SK-N-MC (cell line): ENCODE measurements at regions not wholly inside any gene's neighbourhood (a gene's known extent, or its start where the extent isn't known, plus 50 kb on each side); places are given as distances from the start of the nearest gene placed in this dataset.

Experiments
- DNase-seq: peaks from one replicate; pipeline ENCODE4 v3.0.0-alpha.2; 2011; ENCODE audit warnings: low read depth, low spot score
- H3K27ac ChIP-seq: fragments of 200-600 bp; sonication (generic); 2 replicates; pipeline ENCODE4 v1.5.1; 2016; ENCODE audit warnings: mixed run types
- H3K36me3 ChIP-seq: fragments of 200-600 bp; sonication (generic); 2 replicates; pipeline ENCODE4 v1.6.1; 2017; ENCODE audit warnings: antibody characterized with exemption, low read length, mixed read lengths; ENCODE audit not compliant: insufficient read depth
- H3K4me3 ChIP-seq: fragments of 200-600 bp; sonication (generic); 2 replicates; pipeline ENCODE4 v1.5.1; 2016
- H3K9ac ChIP-seq: fragments of 200-600 bp; sonication (generic); 2 replicates; pipeline ENCODE4 v1.8.0; 2017; ENCODE audit warnings: mixed run types, mixed read lengths; ENCODE audit not compliant: insufficient read length
- H3K9me3 ChIP-seq: fragments of 200-600 bp; sonication (generic); 2 replicates; pipeline ENCODE4 v1.6.1; 2017; ENCODE audit warnings: low read depth, mild to moderate bottlenecking, antibody characterized with exemption, low read length, moderate library complexity, mixed read lengths
- EZH2 ChIP-seq: fragments of 200-600 bp; sonication (generic); IDR thresholded peaks from one replicate; pipeline ENCODE4 v1.6.1; 2017; ENCODE audit warnings: antibody characterized with exemption
- FOXP2 ChIP-seq: optimal IDR thresholded peaks from 2 replicates; pipeline ENCODE3; 2011; ENCODE audit warnings: mild to moderate bottlenecking, moderate library complexity; ENCODE audit not compliant: insufficient read depth; ENCODE audit errors: extremely low read length, control extremely low read depth
- POLR2AphosphoS5 ChIP-seq: IDR thresholded peaks from 2 replicates; pipeline ENCODE4 v1.6.1; 2012; ENCODE audit warnings: mild to moderate bottlenecking, low read depth, low read length, borderline replicate concordance

DNA sequence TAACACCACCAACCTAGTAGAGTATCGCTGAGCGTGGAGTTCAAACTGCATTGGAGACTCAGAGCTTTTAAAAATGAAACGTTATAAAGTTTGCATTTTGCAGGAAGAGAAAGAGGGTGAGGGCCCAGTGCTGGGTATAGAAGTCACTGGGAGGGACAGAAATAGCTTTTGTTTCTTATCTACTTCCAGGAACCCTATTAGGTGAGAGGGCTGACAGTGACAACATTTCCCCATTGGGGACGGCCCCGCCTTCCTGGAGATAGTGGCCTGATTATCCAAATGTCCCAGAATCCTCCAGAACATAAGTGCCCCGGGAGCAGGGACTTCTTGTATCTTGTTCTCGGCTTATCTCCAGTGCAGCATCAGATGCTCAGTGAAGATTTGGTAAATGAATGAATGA, 574.9 kb downstream of the PTPRU start:
- Histone ChIP-seq H3K4me3 (no peak overlapping the region), H3K27ac (no peak overlapping the region), H3K36me3 (no peaks in the 10 kb centered on the region), H3K9me3 (no peaks in the 10 kb centered on the region), H3K9ac (no peak overlapping the region)
- no peak for DNase-seq
- no peak for TF ChIP-seq FOXP2
- no peak for TF ChIP-seq EZH2
- TF ChIP-seq POLR2AphosphoS5, result no peak

- no peak for DNase-seq
- no peak overlapping the region for H3K9ac ChIP-seq
- H3K36me3 ChIP-seq, result no peaks in the 10 kb centered on the region
- no peak overlapping the region for H3K27ac ChIP-seq
- no peak overlapping the region for H3K4me3 ChIP-seq
- no peaks in the 10 kb centered on the region for H3K9me3 ChIP-seq
- TF ChIP-seq POLR2AphosphoS5 (no peak), FOXP2 (no peak), EZH2 (no peak)
Measured at GRCh38 chr1:29810121-29811120, 574.1 kb downstream of the PTPRU start.

DNA sequence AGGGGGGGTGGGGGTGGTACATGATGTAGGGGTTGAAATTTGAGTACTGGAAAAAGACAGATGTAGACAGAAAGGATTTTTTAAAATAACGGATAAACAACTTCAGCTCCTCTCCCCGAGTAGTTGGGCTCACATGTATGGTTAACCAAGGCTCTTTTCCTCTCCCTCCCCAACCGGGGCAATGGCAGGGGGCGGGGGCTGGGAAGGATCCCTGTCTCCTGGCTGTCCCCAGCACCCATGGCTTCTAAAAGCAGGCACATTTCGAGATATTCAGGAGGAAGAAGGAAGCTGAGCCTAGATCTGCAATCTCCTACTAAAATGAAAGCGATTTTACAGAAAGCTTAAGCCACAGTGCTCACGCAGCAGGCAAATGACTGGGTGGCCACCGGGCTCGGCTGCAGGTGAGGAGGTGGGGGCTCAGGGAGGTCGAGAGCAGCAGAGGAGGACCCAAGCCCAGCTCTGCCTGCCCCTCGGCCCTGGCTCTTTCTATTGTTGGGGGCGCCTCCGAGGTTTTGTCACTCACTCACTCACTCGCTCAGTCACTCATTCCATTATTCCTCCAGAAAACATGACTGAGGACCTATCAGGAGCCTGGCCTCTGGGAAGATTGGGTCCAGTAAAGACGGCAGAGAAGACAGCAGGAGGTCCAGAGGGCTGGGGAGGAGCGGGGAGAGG, 573.3 kb downstream of the PTPRU start:
- H3K36me3 ChIP-seq, result no peaks in the 10 kb centered on the region
- no peak overlapping the region for H3K9ac ChIP-seq
- no peak overlapping the region for H3K27ac ChIP-seq
- no peak overlapping the region for H3K4me3 ChIP-seq
- no peaks in the 10 kb centered on the region for H3K9me3 ChIP-seq
- TF ChIP-seq POLR2AphosphoS5 (no peak), FOXP2 (no peak), EZH2 (no peak)
- no peak for DNase-seq

GRCh38 chr1:29808141-29808995, 572.0 kb downstream of the PTPRU start:
- DNase-seq, result no peak
- Histone ChIP-seq H3K9me3 (no peaks in the 10 kb centered on the region), H3K4me3 (no peak overlapping the region), H3K27ac (no peak overlapping the region), H3K36me3 (no peaks in the 10 kb centered on the region), H3K9ac (no peak overlapping the region)
- TF ChIP-seq EZH2, result no peak
- TF ChIP-seq FOXP2, result no peak

DNA sequence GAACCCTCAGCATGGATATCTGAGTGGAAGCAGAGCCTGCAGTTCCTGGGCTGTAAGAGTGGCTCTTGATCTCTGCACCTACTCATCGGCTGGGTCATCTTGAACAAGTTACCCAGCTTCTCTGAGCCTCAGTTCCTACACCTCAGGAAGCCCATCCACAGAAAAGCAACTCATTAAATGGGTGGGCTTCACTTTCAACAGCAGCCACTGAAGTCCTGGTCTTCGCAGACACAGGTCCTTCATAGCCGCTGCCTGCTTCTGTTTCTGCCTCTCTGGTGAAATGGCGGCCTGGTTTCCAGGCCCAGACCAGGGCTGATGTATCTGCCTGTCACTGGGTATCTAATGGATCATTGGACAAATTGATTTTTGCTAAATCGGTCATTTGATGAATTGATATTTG, 571.4 kb downstream of the PTPRU start:
- no peak overlapping the region for H3K27ac ChIP-seq
- no peak for TF ChIP-seq POLR2AphosphoS5
- no peak for TF ChIP-seq FOXP2
- no peak for TF ChIP-seq EZH2
- DNase-seq, result no peak
- no peaks in the 10 kb centered on the region for H3K36me3 ChIP-seq
- no peak overlapping the region for H3K9ac ChIP-seq
- H3K9me3 ChIP-seq, result no peaks in the 10 kb centered on the region
- no peak overlapping the region for H3K4me3 ChIP-seq

- no peak overlapping the region for H3K9ac ChIP-seq
- no peaks in the 10 kb centered on the region for H3K36me3 ChIP-seq
- TF ChIP-seq FOXP2, result no peak
- no peak for TF ChIP-seq POLR2AphosphoS5
- TF ChIP-seq EZH2, result no peak
- H3K4me3 ChIP-seq, result no peak overlapping the region
- no peak for DNase-seq
- no peak overlapping the region for H3K27ac ChIP-seq
- H3K9me3 ChIP-seq, result no peaks in the 10 kb centered on the region
Measured at GRCh38 chr1:29806646-29807319, 570.5 kb downstream of the PTPRU start.

DNA sequence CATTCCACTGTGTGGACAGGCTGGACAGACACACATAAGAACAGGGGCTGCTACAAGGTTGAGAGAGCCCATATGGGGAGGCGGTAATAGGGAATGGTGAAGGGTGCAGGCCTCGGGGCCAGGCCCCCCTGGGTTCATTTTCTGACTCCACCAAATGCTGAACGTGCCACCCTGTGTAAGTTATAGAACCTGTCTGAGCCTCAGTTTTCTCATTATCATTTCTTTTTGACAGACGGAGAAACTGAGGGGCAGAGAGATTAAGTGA, 569.5 kb downstream of the PTPRU start:
- no peak overlapping the region for H3K27ac ChIP-seq
- H3K36me3 ChIP-seq, result no peaks in the 10 kb centered on the region
- TF ChIP-seq POLR2AphosphoS5 (no peak), EZH2 (no peak), FOXP2 (no peak)
- H3K9ac ChIP-seq, result no peak overlapping the region
- DNase-seq, result no peak
- H3K9me3 ChIP-seq, result no peaks in the 10 kb centered on the region
- no peak overlapping the region for H3K4me3 ChIP-seq
